ENCODE measurements at regions not wholly inside any gene's neighbourhood (a gene's known extent, or its start where the extent isn't known, plus 50 kb on each side); places are given as distances from the start of the nearest gene placed in this dataset.
"Not testable (repeated sequence)": the region's sequence is repeated elsewhere in the genome, so short reads cannot be mapped to it uniquely, and the experiment has no call there.

DNA sequence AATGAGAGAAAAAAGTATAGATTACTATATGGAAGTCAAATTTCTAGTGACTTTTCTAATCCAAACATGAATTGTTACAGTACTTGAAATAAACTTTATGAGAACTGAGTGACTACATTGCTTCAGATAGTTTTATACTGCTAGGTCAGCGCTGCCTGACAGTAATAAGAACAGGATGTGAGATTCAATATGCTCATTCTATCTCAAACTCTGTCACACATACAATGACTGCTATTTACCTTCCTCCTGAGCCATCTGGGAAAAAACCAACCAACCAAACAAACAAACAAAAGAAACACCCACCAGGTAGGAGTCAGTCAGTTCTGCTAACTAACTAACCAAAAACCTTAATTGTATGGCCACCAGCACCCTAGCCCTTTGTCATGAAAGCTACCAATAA, 89.0 kb upstream of the NOTCH2NLA start:
- DNase-seq: not testable (repeated sequence)

DNA sequence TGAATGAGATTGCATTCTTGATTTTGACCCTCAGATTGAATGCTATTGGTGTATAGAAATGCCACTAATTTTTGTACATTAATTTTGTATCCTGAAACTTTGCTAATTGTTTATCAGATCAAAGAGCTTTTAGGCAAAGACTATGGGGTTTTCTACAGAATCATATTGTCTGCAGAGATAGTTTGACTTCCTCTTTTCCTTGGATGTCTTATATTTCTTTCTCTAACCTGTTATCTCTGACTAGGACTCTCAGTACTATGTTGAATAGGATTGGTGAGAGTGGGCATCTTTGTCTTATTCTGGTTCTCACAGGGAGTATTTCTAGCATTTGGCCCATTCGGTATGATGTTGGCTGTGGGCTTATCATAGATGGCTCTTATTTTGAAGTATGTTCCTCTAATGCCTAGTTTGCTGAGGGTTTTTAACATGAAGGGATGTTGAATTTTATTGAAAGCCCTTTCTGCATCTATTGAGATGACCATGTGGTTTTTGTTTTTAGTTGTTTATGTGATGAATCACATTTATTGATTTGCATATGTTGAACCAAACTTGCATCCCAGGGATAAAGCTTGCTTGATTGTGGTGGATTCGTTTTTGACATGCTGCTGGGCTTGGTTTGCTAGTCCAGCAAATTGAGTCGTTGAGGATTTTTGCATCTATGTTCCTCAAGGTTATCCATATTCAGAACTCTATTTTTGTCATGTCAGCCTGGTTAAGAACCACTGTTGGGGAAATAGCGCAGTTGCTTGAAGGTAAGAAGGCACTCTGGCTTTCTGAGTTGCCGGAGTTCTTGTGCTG, 85.8 kb upstream of the NOTCH2NLA start:
- not testable (repeated sequence) for DNase-seq

GRCh38 chr1:146310579-146310978, 81.8 kb upstream of the NOTCH2NLA start:
- not testable (repeated sequence) for DNase-seq

DNA sequence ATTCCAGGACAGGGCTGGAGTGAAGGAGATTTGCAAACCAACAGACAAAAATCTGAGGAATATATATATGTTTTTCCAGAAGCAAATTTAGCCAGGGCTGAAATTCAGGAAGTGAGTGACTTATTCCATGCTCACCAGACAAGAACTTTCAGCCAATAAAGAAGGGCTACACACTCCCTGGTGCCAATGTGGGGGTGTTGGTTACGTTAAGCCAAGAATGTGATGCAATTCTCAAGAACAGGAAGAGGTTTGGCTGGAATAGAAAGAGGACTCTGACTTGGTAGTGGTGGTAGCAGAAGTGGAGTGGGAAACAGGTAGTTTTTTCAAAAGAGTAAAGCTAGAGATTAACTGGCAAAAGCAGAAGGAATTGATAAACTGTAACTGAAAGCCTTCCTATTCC, 80.6 kb upstream of the NOTCH2NLA start:
- not testable (repeated sequence) for DNase-seq

DNA sequence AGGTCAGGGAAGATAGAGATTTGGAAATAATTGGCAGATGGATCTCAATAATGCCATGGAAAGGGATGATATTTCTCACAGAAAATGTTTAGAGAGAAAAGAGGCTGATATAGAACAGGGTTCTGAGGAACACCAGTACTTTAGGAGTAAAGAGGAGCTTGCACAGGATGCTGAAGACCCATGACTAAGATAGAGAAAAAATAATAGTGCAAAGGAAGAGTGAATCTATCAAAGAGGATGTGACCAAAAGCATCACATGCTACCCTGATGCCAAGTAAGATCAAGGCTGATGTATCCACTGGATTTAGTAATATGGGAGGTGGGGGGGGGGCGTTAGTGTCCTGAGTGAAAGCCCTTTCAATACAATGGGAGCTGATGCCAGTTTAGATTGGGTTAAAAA, 80.1 kb upstream of the NOTCH2NLA start:
- DNase-seq: not testable (repeated sequence)

DNA sequence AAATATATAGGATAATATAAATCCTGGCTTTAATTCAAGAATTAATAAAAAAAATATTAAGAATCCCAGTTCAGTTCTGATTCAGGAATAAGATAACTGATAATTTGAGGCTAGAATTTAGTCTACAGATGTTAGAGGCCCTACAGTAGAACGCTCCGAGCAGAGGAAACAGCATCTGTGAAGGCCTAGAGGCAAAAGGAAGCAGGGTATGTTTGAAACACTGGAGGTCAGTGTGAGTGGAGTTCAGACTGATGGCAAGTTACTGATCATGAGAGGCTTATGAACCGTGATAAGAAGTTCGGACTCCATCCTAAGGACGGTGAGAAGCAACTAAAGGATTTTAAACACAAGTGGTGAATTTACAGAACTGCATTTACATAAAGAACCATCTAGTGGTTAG, 79.3 kb upstream of the NOTCH2NLA start:
- DNase-seq: not testable (repeated sequence)

- DNase-seq: not testable (repeated sequence)
These were observed 78.8 kb upstream of the NOTCH2NLA start for GRCh38 chr1:146307632-146308031.

- DNase-seq: not testable (repeated sequence)
These were observed 77.8 kb upstream of the NOTCH2NLA start for GRCh38 chr1:146306651-146307050.

DNA sequence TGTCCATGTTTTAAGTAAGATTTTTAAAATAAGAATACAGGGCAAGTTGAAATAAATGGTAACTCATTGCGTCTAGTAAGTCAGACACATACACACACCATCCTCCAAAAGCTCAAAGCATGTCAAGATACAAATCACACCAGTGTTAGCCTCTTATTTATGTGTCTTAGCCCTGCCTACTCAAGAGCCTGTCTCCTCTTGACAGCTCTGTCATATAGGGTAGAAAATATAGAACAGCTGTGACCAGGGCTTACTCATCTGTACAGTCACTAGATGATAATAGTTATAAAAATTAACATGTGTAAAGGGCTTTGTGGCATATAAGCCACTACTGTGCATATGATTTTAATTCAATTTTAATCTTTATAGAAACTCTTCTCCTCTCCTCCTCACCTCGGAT, 76.6 kb upstream of the NOTCH2NLA start:
- not testable (repeated sequence) for DNase-seq

DNA sequence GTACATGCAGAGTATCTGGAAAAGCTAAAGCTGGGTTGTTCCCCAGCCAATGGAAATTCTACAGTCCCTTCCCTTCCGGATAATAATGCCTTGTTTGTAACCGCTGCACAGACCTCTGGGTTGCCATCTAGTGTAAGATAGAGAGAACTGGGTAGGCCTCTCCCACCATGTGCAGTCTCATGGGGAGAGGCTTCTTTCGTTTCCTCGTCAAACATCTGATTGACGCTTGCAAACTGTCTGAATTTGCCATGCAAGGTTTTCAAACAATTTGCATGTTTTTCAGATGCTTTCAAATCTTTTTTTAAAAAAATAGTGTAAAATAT, 69.7 kb upstream of the NOTCH2NLA start:
- DNase-seq: not testable (repeated sequence)

DNA sequence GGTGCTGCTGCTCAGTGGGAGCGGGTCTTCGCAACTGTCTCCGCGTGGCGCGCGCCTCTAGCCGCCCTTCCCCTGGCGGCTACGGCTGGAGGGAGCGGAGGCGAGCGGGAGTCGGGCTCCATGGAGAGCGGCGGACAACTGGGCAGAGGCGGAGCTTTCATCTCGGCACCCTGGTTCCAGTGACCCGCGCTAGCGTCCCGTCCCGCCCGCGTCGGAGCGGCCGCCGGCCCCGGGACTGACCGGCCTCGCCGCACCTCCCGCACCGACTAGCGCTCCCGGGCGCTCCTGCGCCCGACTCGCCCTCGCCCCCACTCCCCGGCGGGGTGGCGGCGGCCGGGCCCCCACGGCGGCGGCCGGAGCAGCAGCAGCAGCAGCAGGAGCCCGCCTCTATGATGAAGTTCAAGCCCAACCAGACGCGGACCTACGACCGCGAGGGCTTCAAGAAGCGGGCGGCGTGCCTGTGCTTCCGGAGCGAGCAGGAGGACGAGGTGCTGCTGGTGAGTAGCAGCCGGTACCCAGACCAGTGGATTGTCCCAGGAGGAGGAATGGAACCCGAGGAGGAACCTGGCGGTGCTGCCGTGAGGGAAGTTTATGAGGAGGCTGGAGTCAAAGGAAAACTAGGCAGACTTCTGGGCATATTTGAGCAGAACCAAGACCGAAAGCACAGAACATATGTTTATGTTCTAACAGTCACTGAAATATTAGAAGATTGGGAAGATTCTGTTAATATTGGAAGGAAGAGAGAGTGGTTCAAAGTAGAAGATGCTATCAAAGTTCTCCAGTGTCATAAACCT, 69.2 kb upstream of the NOTCH2NLA start:
- not testable (repeated sequence) for DNase-seq

DNA sequence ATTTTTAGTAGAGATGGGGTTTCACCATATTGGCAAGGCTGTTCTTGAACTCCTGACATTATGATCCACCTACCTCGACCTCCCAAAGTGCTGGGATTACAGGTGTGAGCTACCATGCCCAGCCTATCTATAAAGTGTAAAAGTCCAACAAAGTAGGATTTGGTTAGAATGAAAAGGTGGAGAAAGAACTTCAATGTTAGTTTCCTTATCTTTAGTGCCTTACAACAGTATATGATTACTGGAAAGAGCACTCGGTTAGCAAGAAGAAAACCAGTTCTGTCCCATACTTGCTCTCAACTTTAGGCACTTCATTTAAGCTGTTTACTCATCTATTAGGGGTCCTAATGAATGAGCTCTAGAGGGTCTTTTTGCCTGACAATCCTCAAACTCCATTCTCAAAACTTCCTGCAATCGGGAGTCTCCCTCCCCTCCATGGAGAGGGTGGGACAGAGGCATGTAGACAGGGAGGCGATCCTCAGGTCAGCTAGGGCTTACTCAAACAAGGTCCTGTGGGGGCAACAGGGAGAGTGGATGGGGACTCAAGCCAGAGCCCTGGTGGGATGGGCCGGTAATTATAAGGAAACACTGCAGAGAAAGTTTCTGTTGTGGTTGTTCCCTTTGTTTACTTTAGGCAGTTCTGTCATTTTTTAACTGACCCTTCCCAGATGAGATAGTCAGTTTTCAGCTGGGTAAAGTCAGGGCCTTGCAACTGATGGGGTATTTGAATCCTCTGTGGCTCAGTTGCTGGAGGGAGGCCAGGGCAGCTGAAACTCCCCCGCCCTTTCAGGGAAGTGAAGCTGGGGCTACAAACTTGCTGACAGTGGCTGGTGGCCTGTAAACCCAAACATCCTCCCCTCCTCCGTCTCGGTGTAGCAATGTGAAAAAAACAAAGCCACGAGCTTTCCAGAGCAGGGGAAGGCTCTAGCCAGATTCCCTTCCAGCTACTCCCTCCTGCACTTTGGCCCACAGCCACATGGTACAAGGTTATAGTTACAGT, 64.4 kb upstream of the NOTCH2NLA start:
- not testable (repeated sequence) for DNase-seq

- DNase-seq: not testable (repeated sequence)
These were observed 63.6 kb upstream of the NOTCH2NLA start for GRCh38 chr1:146292424-146292823.

DNA sequence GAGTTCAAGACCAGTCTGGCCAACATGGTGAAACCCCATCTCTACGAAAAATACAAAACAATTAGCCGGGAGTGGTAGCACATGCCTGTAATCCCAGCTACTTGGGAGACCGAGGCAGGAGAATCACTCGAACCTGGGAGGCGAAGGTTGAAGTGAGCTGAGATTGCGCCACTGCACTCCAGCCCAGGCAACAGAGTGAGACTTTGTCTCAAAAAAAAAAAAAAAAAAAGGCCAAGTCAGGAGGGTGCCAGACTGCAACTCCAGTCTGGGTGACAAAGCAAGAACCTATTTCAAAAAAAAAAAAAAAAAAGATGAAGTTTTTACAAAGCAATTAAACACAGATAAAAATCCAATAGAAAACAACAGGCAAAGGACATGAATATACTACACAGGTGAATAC, 59.1 kb upstream of the NOTCH2NLA start:
- DNase-seq: not testable (repeated sequence)

- DNase-seq: not testable (repeated sequence)
These were observed 55.9 kb upstream of the NOTCH2NLA start for GRCh38 chr1:146284760-146285159.

GRCh38 chr1:146283527-146283880, 54.7 kb upstream of the NOTCH2NLA start:
- DNase-seq: not testable (repeated sequence)

GRCh38 chr1:146282807-146283526, 54.1 kb upstream of the NOTCH2NLA start:
- DNase-seq: not testable (repeated sequence)

DNA sequence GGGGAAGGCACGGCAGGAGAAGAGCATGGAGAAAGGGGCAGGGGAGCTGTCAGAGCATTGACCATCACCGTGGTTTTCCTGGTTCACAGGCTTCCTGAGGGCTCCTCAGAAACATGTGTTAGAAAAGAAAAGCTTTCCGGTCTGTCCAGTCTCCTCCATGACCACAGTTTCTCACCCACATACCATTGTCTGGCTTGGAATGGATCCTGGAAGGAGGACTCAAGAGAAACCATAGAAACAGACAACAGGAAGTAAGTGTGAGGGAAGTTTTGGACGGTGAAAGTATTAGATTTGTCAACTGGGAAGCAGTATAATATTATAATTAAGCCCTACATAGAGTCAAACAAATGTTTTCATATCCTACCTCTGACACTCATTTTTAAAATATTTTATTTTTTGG, 52.7 kb upstream of the NOTCH2NLA start:
- not testable (repeated sequence) for DNase-seq

GRCh38 chr1:146278758-146279157, 49.9 kb upstream of the NOTCH2NLA start:
- not testable (repeated sequence) for DNase-seq

All from DMS153 (cell line).